DND-41 (cell line): ENCODE measurements at regions not wholly inside any gene's neighbourhood (a gene's known extent, or its start where the extent isn't known, plus 50 kb on each side); places are given as distances from the start of the nearest gene placed in this dataset.

ENCODE experiments used
- ATAC-seq: fragments of 200-7000 bp; cut with Tn5 transposase; 3 replicates; pipeline ENCODE4 v1.9.1; 2021; ENCODE audit warnings: low read depth; ENCODE audit not compliant: insufficient read depth
- DNase-seq: peaks from one replicate; pipeline ENCODE4 v3.0.0-alpha.2; 2020
- H2AFZ ChIP-seq: 2 replicates; pipeline ENCODE4 v1.6.0; 2012; ENCODE audit warnings: low read depth, low read length
- H3K27ac ChIP-seq: 2 replicates; pipeline ENCODE4 v1.5.1; 2012; ENCODE audit warnings: low read length, inconsistent platforms
- H3K27me3 ChIP-seq: fragments of 200-600 bp; sonication (generic); 2 replicates; pipeline ENCODE4 v1.6.0; 2012; ENCODE audit warnings: low read length, mild to moderate bottlenecking, inconsistent platforms; ENCODE audit not compliant: insufficient read depth, poor library complexity
- H3K36me3 ChIP-seq: 2 replicates; pipeline ENCODE4 v1.5.1; 2012; ENCODE audit warnings: low read length, inconsistent platforms; ENCODE audit not compliant: insufficient read depth
- H3K4me1 ChIP-seq: 2 replicates; pipeline ENCODE4 v1.5.1; 2012; ENCODE audit warnings: mild to moderate bottlenecking, low read length; ENCODE audit not compliant: insufficient read depth
- H3K4me2 ChIP-seq: 2 replicates; pipeline ENCODE4 v1.6.0; 2012; ENCODE audit warnings: mild to moderate bottlenecking, moderate library complexity, low read length, inconsistent platforms; ENCODE audit not compliant: insufficient read depth
- H3K4me3 ChIP-seq, 2 experiments: fragments of 200-600 bp in 1 of 2; shearing (Covaris generic) in 1 of 2; 2 replicates each; pipeline ENCODE4 v1.5.1; 2012 to 2016; ENCODE audit warnings: inconsistent platforms in 2 of 2, low read length in 2 of 2, mild to moderate bottlenecking in 2 of 2, low read depth in 1 of 2, moderate library complexity in 1 of 2
- H3K79me2 ChIP-seq: 2 replicates; pipeline ENCODE4 v1.6.0; 2012; ENCODE audit warnings: low read length, inconsistent platforms; ENCODE audit not compliant: insufficient read depth
- H3K9ac ChIP-seq: 2 replicates; pipeline ENCODE4 v1.6.0; 2012; ENCODE audit warnings: low read depth, mild to moderate bottlenecking, inconsistent platforms, low read length, moderate library complexity
- H3K9me3 ChIP-seq: 2 replicates; pipeline ENCODE4 v1.5.1; 2012; ENCODE audit warnings: low read length, moderate library complexity, mild to moderate bottlenecking, inconsistent platforms; ENCODE audit not compliant: insufficient read depth, severe bottlenecking
- H4K20me1 ChIP-seq: 2 replicates; pipeline ENCODE4 v1.6.0; 2012; ENCODE audit warnings: low read length; ENCODE audit not compliant: insufficient read depth
- CTCF ChIP-seq: IDR thresholded peaks from 2 replicates; pipeline ENCODE4 v1.5.1; 2012; ENCODE audit warnings: borderline replicate concordance, low read length, moderate library complexity, mild to moderate bottlenecking; ENCODE audit not compliant: poor library complexity, severe bottlenecking; ENCODE audit errors: extremely low read depth
- EZH2 ChIP-seq: IDR thresholded peaks from 3 replicates; pipeline ENCODE4 v1.6.1; 2012; ENCODE audit warnings: borderline replicate concordance, low read depth, mild to moderate bottlenecking, moderate library complexity, low read length, inconsistent platforms; ENCODE audit not compliant: severe bottlenecking

DNA sequence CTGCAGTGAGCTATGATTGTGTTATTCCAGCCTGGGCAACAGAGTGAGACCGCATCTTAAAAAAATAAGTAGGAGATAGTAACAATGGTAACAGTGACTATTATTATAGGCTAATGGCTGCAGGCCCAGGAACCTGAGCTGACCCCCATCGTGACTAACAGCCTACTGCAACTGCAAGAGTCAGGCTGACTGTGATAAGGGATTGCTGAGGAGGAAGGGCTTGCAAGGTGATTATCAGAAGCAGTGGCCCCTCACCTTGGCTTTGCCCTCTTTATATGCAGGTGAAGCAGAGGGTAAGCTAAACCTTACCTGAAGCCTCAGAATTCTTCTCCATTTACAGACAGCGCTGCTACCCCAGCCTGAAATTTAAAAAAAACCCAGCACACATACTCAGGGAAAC is 83.9 kb upstream of the SDK1 start:
- H3K4me3 ChIP-seq = no peak overlapping the region

DNA sequence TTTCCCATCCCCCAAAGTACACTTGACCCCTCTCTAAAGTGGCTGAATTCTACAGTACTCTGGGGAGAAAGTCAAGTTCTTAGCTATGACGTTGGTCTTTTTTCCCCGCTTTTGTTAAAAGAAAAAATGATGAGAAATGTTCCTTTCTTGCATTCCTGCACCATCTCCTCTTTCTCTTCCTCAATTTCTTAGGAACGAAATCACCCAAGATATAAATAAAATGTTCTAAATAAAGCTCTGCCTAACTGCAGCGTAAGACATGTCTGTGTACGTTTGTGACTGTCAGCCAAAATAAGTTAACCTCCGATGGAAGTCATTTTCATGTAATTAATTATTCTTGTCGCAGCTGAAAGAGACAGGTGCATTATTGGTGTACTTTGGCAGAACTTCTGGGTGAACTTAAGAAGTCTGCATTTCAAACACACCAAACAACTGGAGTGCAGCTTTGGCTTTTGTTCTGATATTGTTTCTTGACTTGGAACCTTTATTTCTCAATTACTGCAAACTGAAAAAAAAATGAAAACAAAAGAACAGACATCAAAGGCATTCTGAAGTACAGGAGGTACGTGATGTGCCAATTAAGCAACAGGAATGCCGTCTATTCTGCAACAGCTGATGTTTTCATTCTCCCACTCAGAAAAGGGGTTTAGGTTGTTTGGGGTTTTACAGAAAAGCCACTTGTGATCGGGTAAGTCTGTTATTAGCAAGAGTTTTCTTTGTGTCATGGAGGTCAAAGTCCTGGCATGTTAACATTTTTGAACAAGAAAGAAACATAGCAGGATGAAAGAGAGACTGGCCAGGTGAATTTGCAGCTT is 82.4 kb upstream of the SDK1 start:
- DNase-seq (no peak), ATAC-seq (no peak)
- no peaks in the 10 kb centered on the region; the same call in 1 of the 2 replicates for H4K20me1 ChIP-seq
- no peak overlapping the region for H3K4me3 ChIP-seq
- H3K79me2 ChIP-seq = no peaks in the 10 kb centered on the region
- peaks cover 13% of the 10 kb centered on the region for H3K27me3 ChIP-seq
- no peak overlapping the region for H3K27ac ChIP-seq
- no peak overlapping the region for H2AFZ ChIP-seq
- no peaks in the 10 kb centered on the region for H3K4me1 ChIP-seq
- no peaks in the 10 kb centered on the region for H3K36me3 ChIP-seq
- H3K9me3 ChIP-seq = no peaks in the 10 kb centered on the region
- no peak overlapping the region for H3K4me2 ChIP-seq
- no peak for TF ChIP-seq CTCF
- no peak for TF ChIP-seq EZH2
- H3K9ac ChIP-seq = no peak overlapping the region

More for the DNA sequence above, 83.9 kb upstream of the SDK1 start:
- no peak for ATAC-seq
- Histone ChIP-seq H3K27ac (no peak overlapping the region), H3K79me2 (no peaks in the 10 kb centered on the region), H3K9ac (no peak overlapping the region), H3K36me3 (no peaks in the 10 kb centered on the region), H3K4me2 (no peak overlapping the region), H3K27me3 (peaks cover 9% of the 10 kb centered on the region), H2AFZ (no peak overlapping the region), H3K9me3 (no peaks in the 10 kb centered on the region), H3K4me1 (no peaks in the 10 kb centered on the region), H4K20me1 (no peaks in the 10 kb centered on the region; the same call in 1 of the 2 replicates)
- DNase-seq = no peak
- TF ChIP-seq CTCF (no peak), EZH2 (no peak)

DNA sequence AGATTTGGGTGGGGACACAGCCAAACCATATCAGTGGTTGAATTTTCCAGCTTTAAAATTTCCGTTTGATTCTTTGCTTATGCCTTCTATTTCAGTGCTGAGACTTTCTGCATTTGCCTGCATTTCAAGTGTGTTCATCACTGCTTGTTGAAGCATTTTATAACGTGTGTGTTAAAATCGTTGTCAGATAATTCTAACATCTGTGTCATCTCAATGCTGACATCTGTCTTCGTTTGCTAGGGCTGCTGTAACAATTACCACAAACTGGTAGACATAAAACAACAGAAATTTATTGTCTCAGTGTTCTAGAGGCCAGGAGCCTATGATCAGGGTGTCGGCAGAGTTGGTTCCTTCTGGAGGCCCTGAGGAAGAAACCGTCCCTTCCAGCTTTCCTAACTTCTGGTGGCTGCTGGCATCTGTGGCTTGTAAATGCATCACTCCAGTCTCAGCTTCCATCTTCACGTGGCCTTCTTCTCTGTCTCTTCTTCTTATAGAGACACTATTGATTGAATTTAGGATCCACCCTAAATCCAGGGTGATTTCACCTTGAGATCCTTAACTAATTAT is 71.1 kb upstream of the SDK1 start:
- Histone ChIP-seq H3K4me2 (no peak overlapping the region), H3K4me1 (no peaks in the 10 kb centered on the region), H3K79me2 (no peaks in the 10 kb centered on the region), H3K27me3 (no peaks in the 10 kb centered on the region), H3K27ac (no peak overlapping the region), H3K36me3 (no peaks in the 10 kb centered on the region), H3K9ac (no peak overlapping the region), H2AFZ (no peak overlapping the region), H4K20me1 (no peaks in the 10 kb centered on the region), H3K4me3 (no peak overlapping the region), H3K9me3 (no peaks in the 10 kb centered on the region)
- no peak for DNase-seq
- no peak for ATAC-seq
- TF ChIP-seq EZH2 (no peak), CTCF (no peak)
